Lung (tissue), 11 donors: ENCODE measurements at regions not wholly inside any gene's neighbourhood (a gene's known extent, or its start where the extent isn't known, plus 50 kb on each side); places are given as distances from the start of the nearest gene placed in this dataset.

Experiments
- ATAC-seq: fragments of 200-7000 bp; cut with Tn5 transposase; one replicate; pipeline ENCODE4 v1.9.1; 2020; ENCODE audit warnings: moderate number of reproducible peaks; ENCODE audit not compliant: insufficient read depth, low FRiP score
- DNase-seq, 3 donors: peaks; one replicate each; pipeline ENCODE4 v3.0.0-alpha.2; 2013 to 2017
- H3K27ac ChIP-seq, 2 donors: one replicate each; pipeline ENCODE4 v1.5.1; 2013; ENCODE audit warnings: mild to moderate bottlenecking in 2 of 2, moderate library complexity in 2 of 2, control low read depth in 1 of 2, inconsistent platforms in 1 of 2, low read depth in 1 of 2, low read length in 1 of 2
- H3K27me3 ChIP-seq, 3 donors: one replicate each; pipeline ENCODE4 v1.5.1; 2013; ENCODE audit warnings: low read length in 2 of 3; ENCODE audit not compliant: control insufficient read depth in 3 of 3, insufficient read depth in 3 of 3
- H3K36me3 ChIP-seq, 4 donors: one replicate each; pipeline ENCODE4 v1.5.1; 2013; ENCODE audit warnings: low read length in 4 of 4, mild to moderate bottlenecking in 1 of 4, moderate library complexity in 1 of 4; ENCODE audit not compliant: control insufficient read depth in 4 of 4, insufficient read depth in 4 of 4
- H3K4me1 ChIP-seq, 5 donors: one replicate each; pipeline ENCODE4 v1.5.1; 2013; ENCODE audit warnings: low read length in 5 of 5, mild to moderate bottlenecking in 2 of 5, moderate library complexity in 1 of 5; ENCODE audit not compliant: control insufficient read depth in 5 of 5, insufficient read depth in 5 of 5
- H3K4me3 ChIP-seq: one replicate; pipeline ENCODE4 v1.5.1; 2013; ENCODE audit warnings: mild to moderate bottlenecking, control low read depth, moderate library complexity
- H3K9ac ChIP-seq, 2 donors: one replicate each; pipeline ENCODE4 v1.5.1; 2013; ENCODE audit warnings: low read length in 2 of 2, control low read depth in 1 of 2; ENCODE audit not compliant: insufficient read depth in 1 of 2
- H3K9me3 ChIP-seq, 4 donors: one replicate each; pipeline ENCODE4 v1.5.1; 2013; ENCODE audit warnings: low read length in 3 of 4, mild to moderate bottlenecking in 1 of 4, moderate library complexity in 1 of 4; ENCODE audit not compliant: control insufficient read depth in 4 of 4, insufficient read depth in 3 of 4
- WGBS, 2 donors: extraction: QIAGEN DNeasy Blood & Tissue Kit; methylation state at CpG; one replicate each; pipeline ENCODE4 v1.1.7; 2013; 5-methylcytosine and 5-hydroxymethylcytosine counted together
- TF ChIP-seq, protein P1 (sequence below): IDR thresholded peaks from 2 replicates; pipeline ENCODE4 v1.5.1; 2012; ENCODE audit warnings: mild to moderate bottlenecking; ENCODE audit errors: control extremely low read depth, extremely low read depth
- donor health status: control.
- donor health status: control.
- donor health status: Bipolar disorder and iron deficiency.
- donor health status: healthy.
- donor health status: DM: yes; HTN: yes; CAD: no.

- 88 to 92% methylated on average over 5 of the region's 5 CpGs for WGBS, 2 donors
- TF ChIP-seq, protein P1, sequence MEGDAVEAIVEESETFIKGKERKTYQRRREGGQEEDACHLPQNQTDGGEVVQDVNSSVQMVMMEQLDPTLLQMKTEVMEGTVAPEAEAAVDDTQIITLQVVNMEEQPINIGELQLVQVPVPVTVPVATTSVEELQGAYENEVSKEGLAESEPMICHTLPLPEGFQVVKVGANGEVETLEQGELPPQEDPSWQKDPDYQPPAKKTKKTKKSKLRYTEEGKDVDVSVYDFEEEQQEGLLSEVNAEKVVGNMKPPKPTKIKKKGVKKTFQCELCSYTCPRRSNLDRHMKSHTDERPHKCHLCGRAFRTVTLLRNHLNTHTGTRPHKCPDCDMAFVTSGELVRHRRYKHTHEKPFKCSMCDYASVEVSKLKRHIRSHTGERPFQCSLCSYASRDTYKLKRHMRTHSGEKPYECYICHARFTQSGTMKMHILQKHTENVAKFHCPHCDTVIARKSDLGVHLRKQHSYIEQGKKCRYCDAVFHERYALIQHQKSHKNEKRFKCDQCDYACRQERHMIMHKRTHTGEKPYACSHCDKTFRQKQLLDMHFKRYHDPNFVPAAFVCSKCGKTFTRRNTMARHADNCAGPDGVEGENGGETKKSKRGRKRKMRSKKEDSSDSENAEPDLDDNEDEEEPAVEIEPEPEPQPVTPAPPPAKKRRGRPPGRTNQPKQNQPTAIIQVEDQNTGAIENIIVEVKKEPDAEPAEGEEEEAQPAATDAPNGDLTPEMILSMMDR = no peak
- ATAC-seq = no peak
- H3K4me3 ChIP-seq = no peak overlapping the region
- H3K9ac ChIP-seq = no peak overlapping the region
- peaks cover 0 to 3% (median 0%) of the 10 kb centered on the region in 3 donors for H3K27me3 ChIP-seq
- no peak for DNase-seq
- no peak overlapping the region for H3K27ac ChIP-seq
- no peaks in the 10 kb centered on the region for H3K36me3 ChIP-seq
- peaks cover 0 to 11% (median 4%) of the 10 kb centered on the region in 5 donors for H3K4me1 ChIP-seq
- no peaks in the 10 kb centered on the region for H3K9me3 ChIP-seq
Observed at GRCh38 chr5:167773668-167774301, 517.7 kb upstream of the WWC1 start.

DNA sequence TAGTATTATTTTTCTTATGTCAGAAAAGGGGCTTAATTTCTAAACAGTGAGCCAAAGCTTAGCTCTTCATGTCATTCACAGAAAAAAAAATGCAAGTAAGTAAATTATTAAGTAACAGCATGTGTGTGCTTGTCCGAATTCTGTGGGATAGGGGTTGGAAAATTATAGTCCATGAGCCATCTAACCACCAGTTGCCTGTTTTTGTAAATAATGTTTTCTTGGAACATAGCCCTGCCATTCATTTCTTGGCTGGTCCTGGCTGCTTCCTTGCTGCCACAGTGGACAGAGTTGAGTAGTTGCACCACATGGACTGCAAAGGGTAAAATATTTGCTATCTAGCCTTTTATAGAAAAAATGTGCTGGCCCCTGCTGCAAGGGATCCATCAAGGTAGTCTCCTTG, 513.7 kb upstream of the WWC1 start:
- H3K27me3 ChIP-seq = peaks cover 0 to 3% (median 0%) of the 10 kb centered on the region in 3 donors
- ATAC-seq (no peak), DNase-seq (no peak)
- H3K9me3 ChIP-seq = no peaks in the 10 kb centered on the region
- H3K4me3 ChIP-seq = no peak overlapping the region
- no peak overlapping the region for H3K27ac ChIP-seq
- no peaks in the 10 kb centered on the region for H3K36me3 ChIP-seq
- TF ChIP-seq, protein P1 = no peak
- WGBS, 2 donors = 62 to 78% methylated on average over 1 of the region's 1 CpG
- H3K9ac ChIP-seq = no peak overlapping the region
- peaks cover 0 to 18% (median 4%) of the 10 kb centered on the region in 5 donors for H3K4me1 ChIP-seq

- no peaks in the 10 kb centered on the region for H3K9me3 ChIP-seq
- H3K36me3 ChIP-seq = no peaks in the 10 kb centered on the region
- no peak overlapping the region for H3K4me3 ChIP-seq
- no peak overlapping the region for H3K27ac ChIP-seq
- TF ChIP-seq, protein P1 = no peak
- no peak overlapping the region for H3K9ac ChIP-seq
- no peak for DNase-seq
- peaks cover 0 to 3% (median 0%) of the 10 kb centered on the region in 3 donors for H3K27me3 ChIP-seq
- ATAC-seq = no peak
- H3K4me1 ChIP-seq = peaks cover 0 to 21% (median 4%) of the 10 kb centered on the region in 5 donors
- WGBS, 2 donors = 68 to 79% methylated on average over 2 of the region's 2 CpGs
Observed at GRCh38 chr5:167778228-167778627, 513.2 kb upstream of the WWC1 start.

DNA sequence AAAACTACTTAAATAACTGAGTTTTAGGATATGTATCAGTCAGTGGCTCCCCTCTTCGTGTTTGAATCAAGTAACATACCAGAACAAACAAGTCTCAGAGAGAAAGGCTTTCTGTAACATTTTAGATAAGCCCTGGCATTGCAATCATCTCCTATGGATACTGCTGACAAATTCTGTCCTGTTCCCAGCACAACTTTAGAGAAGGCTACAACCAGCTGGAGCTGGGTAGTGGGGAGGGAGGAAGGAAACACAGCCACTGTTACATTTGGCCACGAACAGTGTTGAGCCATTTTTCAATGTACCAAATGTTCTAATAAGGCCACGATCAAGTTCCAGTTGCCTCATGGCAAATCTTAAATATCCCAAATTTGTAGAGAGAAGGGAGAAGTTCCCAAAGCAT, 511.8 kb upstream of the WWC1 start:
- TF ChIP-seq, protein P1 = no peak
- peak in 2 of 3 donors; percentile 63 to 74 for DNase-seq
- H3K36me3 ChIP-seq = no peaks in the 10 kb centered on the region
- no peaks in the 10 kb centered on the region for H3K27me3 ChIP-seq
- H3K27ac ChIP-seq = no peak overlapping the region
- no peak for ATAC-seq
- no peak overlapping the region for H3K4me3 ChIP-seq
- no peak overlapping the region for H3K9ac ChIP-seq
- H3K9me3 ChIP-seq = no peaks in the 10 kb centered on the region
- H3K4me1 ChIP-seq = peaks cover 0 to 28% (median 4%) of the 10 kb centered on the region in 5 donors
- 40 to 68% methylated on average over 3 of the region's 3 CpGs for WGBS, 2 donors
